OCI-LY1 (cell line): ENCODE measurements at regions not wholly inside any gene's neighbourhood (a gene's known extent, or its start where the extent isn't known, plus 50 kb on each side); places are given as distances from the start of the nearest gene placed in this dataset.

Source experiments
- EZH2 ChIP-seq: fragments of 200-600 bp; sonication (generic), shearing (Covaris generic); IDR thresholded peaks from 2 replicates; pipeline ENCODE4 v1.8.0; 2017; ENCODE audit warnings: borderline replicate concordance, mixed run types, mild to moderate bottlenecking, antibody characterized with exemption, low read length, moderate library complexity, mixed read lengths
- TF ChIP-seq, protein P1 (sequence below): fragments of 200-600 bp; sonication (generic), shearing (Covaris generic); IDR thresholded peaks from 2 replicates; pipeline ENCODE4 v1.5.1; 2017; ENCODE audit warnings: mild to moderate bottlenecking, antibody characterized with exemption, low read length, moderate library complexity, mixed read lengths

DNA sequence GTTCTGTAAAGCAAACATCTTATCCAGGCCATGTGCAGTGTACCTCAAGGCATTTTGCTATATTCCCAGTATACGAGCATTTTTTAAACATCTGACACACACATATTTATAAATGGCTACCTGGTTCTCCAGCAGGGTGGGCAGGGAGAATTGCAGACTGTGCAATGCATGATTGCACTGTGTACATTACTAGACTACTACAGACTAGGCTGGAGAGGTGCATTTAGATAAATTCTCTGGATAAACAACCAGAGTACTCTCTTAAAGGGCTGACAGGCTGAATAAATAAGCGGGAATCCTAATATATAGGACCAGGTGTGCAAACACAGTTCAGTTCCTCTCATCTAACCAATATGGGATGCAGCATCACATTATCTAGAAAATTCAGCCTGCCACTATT is 428.3 kb upstream of the ARID1B start:
- TF ChIP-seq, protein P1, sequence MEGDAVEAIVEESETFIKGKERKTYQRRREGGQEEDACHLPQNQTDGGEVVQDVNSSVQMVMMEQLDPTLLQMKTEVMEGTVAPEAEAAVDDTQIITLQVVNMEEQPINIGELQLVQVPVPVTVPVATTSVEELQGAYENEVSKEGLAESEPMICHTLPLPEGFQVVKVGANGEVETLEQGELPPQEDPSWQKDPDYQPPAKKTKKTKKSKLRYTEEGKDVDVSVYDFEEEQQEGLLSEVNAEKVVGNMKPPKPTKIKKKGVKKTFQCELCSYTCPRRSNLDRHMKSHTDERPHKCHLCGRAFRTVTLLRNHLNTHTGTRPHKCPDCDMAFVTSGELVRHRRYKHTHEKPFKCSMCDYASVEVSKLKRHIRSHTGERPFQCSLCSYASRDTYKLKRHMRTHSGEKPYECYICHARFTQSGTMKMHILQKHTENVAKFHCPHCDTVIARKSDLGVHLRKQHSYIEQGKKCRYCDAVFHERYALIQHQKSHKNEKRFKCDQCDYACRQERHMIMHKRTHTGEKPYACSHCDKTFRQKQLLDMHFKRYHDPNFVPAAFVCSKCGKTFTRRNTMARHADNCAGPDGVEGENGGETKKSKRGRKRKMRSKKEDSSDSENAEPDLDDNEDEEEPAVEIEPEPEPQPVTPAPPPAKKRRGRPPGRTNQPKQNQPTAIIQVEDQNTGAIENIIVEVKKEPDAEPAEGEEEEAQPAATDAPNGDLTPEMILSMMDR = no peak
- no peak for TF ChIP-seq EZH2
